HCT116 (cell line): ENCODE measurements at regions not wholly inside any gene's neighbourhood (a gene's known extent, or its start where the extent isn't known, plus 50 kb on each side); places are given as distances from the start of the nearest gene placed in this dataset.

Source experiments
- ATAC-seq: fragments of 200-7000 bp; cut with Tn5 transposase; 2 replicates; pipeline ENCODE4 v1.9.1; 2020; ENCODE audit warnings: mild to moderate bottlenecking, moderate library complexity
- BruUV-seq: library from RNA; stranded (reverse); fragments of 400-500 nt; replicated peaks from 2 replicates; lab custom pipeline; 2021; lab: Mats Ljungman, UMichigan
- CTCF ChIA-PET: fragments of 300-600 bp; sonication (Branson Sonifier 250); formaldehyde crosslinking; loops from one replicate; lab custom pipeline; 2021; ENCODE audit warnings: antibody characterized with exemption; lab: Charles Lee
- POLR2A ChIA-PET: fragments of 300-600, 350-600 bp; sonication (Branson Sonifier 250); formaldehyde crosslinking; loops from one replicate; lab custom pipeline; 2021; ENCODE audit warnings: antibody characterized with exemption; lab: Charles Lee
- RAD21 ChIA-PET, 2 experiments: fragments of 300-600 bp; sonication (Branson Sonifier 250); formaldehyde crosslinking; loops; one replicate each; lab custom pipeline; 2023; ENCODE audit warnings: low total read pairs in 2 of 2; ENCODE audit not compliant: uncharacterized antibody in 2 of 2, unreplicated experiment in 2 of 2, low non-redundant PET in 1 of 2; lab: Charles Lee
- DNase-seq: peaks from one replicate; pipeline ENCODE4 v3.0.0-alpha.2; 2010; ENCODE audit warnings: low read depth, low spot score
- H2AFZ ChIP-seq: fragments of 200-600 bp; shearing (Covaris generic), sonication (generic); 2 replicates; pipeline ENCODE4 v1.6.1; 2017; ENCODE audit warnings: low read depth, mixed run types, mixed read lengths, antibody characterized with exemption, low read length; ENCODE audit not compliant: poor library complexity, severe bottlenecking
- H3K27ac ChIP-seq: 2 replicates; pipeline ENCODE4 v1.5.1; 2012; ENCODE audit warnings: low read depth, low read length
- H3K27me3 ChIP-seq: fragments of 200-600 bp; sonication (generic); 2 replicates; pipeline ENCODE4 v1.6.1; 2016; ENCODE audit warnings: mixed run types, low read length, mixed read lengths; ENCODE audit not compliant: insufficient read depth
- H3K36me3 ChIP-seq, 2 experiments: fragments of 200-500 bp in 1 of 2; fragments of 200-600 bp in 1 of 2; sonication (Bioruptor generic) in 1 of 2; sonication (generic) in 1 of 2; 2 replicates each; pipeline versions ENCODE4 v1.5.1 to v1.6.1; 2014 to 2016; ENCODE audit warnings: low read length in 2 of 2, inconsistent platforms in 1 of 2, mixed read lengths in 1 of 2, mixed run types in 1 of 2; ENCODE audit not compliant: insufficient read depth in 2 of 2, control insufficient read depth in 1 of 2
- H3K4me1 ChIP-seq, 2 experiments: fragments of 200-600 bp in 1 of 2; sonication (generic) in 1 of 2; 2 replicates each; pipeline versions ENCODE4 v1.5.1 to v1.6.1; 2012 to 2017; ENCODE audit warnings: low read length in 2 of 2, inconsistent platforms in 1 of 2, mild to moderate bottlenecking in 1 of 2, mixed read lengths in 1 of 2, mixed run types in 1 of 2, moderate library complexity in 1 of 2; ENCODE audit not compliant: insufficient read depth in 2 of 2, control insufficient read depth in 1 of 2
- H3K4me2 ChIP-seq: fragments of 200-600 bp; sonication (generic); 2 replicates; pipeline ENCODE4 v1.6.1; 2017; ENCODE audit warnings: mixed run types, low read length, mixed read lengths
- H3K4me3 ChIP-seq, 2 experiments: fragments of 200-600 bp in 1 of 2; sonication (generic) in 1 of 2; replicated peaks in 1 of 2; 2 replicates each; pipeline ENCODE4 v1.5.1; 2011 to 2016; ENCODE audit warnings: low read length in 2 of 2, control low read depth in 1 of 2, low read depth in 1 of 2, mild to moderate bottlenecking in 1 of 2, mixed read lengths in 1 of 2, mixed run types in 1 of 2
- H3K79me2 ChIP-seq: fragments of 200-600 bp; sonication (generic); 2 replicates; pipeline ENCODE4 v1.6.1; 2017; ENCODE audit warnings: mild to moderate bottlenecking, mixed run types, low read length, moderate library complexity, mixed read lengths; ENCODE audit not compliant: insufficient read depth
- H3K9ac ChIP-seq: fragments of 200-600 bp; sonication (generic); 2 replicates; pipeline ENCODE4 v1.6.1; 2016; ENCODE audit warnings: low read length, mixed read lengths
- H3K9me2 ChIP-seq: fragments of 200-600 bp; sonication (generic), shearing (Covaris generic); 2 replicates; pipeline ENCODE4 v1.6.1; 2017; ENCODE audit warnings: mixed run types, mild to moderate bottlenecking, moderate library complexity; ENCODE audit not compliant: insufficient read depth
- H3K9me3 ChIP-seq, 2 experiments: fragments of 200-500 bp in 1 of 2; fragments of 200-600 bp in 1 of 2; sonication (Bioruptor generic) in 1 of 2; sonication (generic) in 1 of 2; 2 replicates each; pipeline ENCODE4 v1.6.1; 2014 to 2017; ENCODE audit warnings: low read length in 2 of 2, mixed read lengths in 2 of 2, inconsistent platforms in 1 of 2, low read depth in 1 of 2, mild to moderate bottlenecking in 1 of 2, mixed run types in 1 of 2, moderate library complexity in 1 of 2; ENCODE audit not compliant: control insufficient read depth in 1 of 2, insufficient read depth in 1 of 2
- H4K20me1 ChIP-seq: fragments of 200-600 bp; sonication (generic), shearing (Covaris generic); 2 replicates; pipeline ENCODE4 v1.6.1; 2017; ENCODE audit warnings: mixed run types, mild to moderate bottlenecking, moderate library complexity; ENCODE audit not compliant: insufficient read depth
- CBX3 ChIP-seq: IDR thresholded peaks from 2 replicates; pipeline ENCODE4 v1.6.1; 2012; ENCODE audit warnings: low read depth
- CEBPB ChIP-seq: IDR thresholded peaks from 2 replicates; pipeline ENCODE4 v1.6.1; 2012; ENCODE audit warnings: low read depth
- EGR1 ChIP-seq: IDR thresholded peaks from 2 replicates; pipeline ENCODE4 v1.6.1; 2012; ENCODE audit warnings: low read depth
- ELF1 ChIP-seq: IDR thresholded peaks from 2 replicates; pipeline ENCODE4 v1.6.1; 2012; ENCODE audit warnings: low read depth, borderline replicate concordance
- EZH2 ChIP-seq: fragments of 200-600 bp; sonication (generic); IDR thresholded peaks from 2 replicates; pipeline ENCODE4 v1.6.1; 2017; ENCODE audit warnings: antibody characterized with exemption, mixed run types
- EZH2phosphoT487 ChIP-seq: fragments of 200-600 bp; IDR thresholded peaks from 2 replicates; pipeline ENCODE4 v1.6.1; 2018; ENCODE audit warnings: antibody characterized with exemption, borderline replicate concordance
- JUND ChIP-seq: IDR thresholded peaks from 2 replicates; pipeline ENCODE4 v1.6.1; 2012
- POLR2A ChIP-seq: IDR thresholded peaks from 2 replicates; pipeline ENCODE4 v1.7.0; 2011; ENCODE audit warnings: borderline replicate concordance; ENCODE audit not compliant: insufficient read depth, insufficient read length; ENCODE audit errors: extremely low read depth
- POLR2AphosphoS5 ChIP-seq: IDR thresholded peaks from 2 replicates; pipeline ENCODE4 v1.6.1; 2011; ENCODE audit warnings: mild to moderate bottlenecking, low read depth, low read length, moderate library complexity
- RAD21 ChIP-seq: IDR thresholded peaks from 2 replicates; pipeline ENCODE4 v1.6.1; 2012; ENCODE audit warnings: low read depth, mild to moderate bottlenecking
- SIN3A ChIP-seq: IDR thresholded peaks from 2 replicates; pipeline ENCODE4 v1.6.1; 2012; ENCODE audit warnings: low read depth
- SP1 ChIP-seq: IDR thresholded peaks from 2 replicates; pipeline ENCODE4 v1.6.1; 2012; ENCODE audit warnings: low read depth
- SRF ChIP-seq: IDR thresholded peaks from 2 replicates; pipeline ENCODE4 v1.6.1; 2012; ENCODE audit warnings: low read depth
- YY1 ChIP-seq: IDR thresholded peaks from 2 replicates; pipeline ENCODE4 v1.6.1; 2011; ENCODE audit warnings: low read length, low read depth, moderate library complexity, mild to moderate bottlenecking; ENCODE audit not compliant: insufficient replicate concordance; ENCODE audit errors: extremely low read depth
- ZFX ChIP-seq: fragments of 450-650 bp; IDR thresholded peaks from 2 replicates; pipeline ENCODE4 v1.6.1; 2017
- intact Hi-C: fragments of 100-400 bp; cut with micrococcal nuclease; formaldehyde crosslinking; loops from 2 replicates; pipeline ENCODE4 v1.10.0; 2022
- TF ChIP-seq, protein P1 (sequence below): IDR thresholded peaks from 2 replicates; pipeline ENCODE4 v1.6.1; 2012
- TF ChIP-seq, protein P2 (sequence below): IDR thresholded peaks from 2 replicates; pipeline ENCODE4 v1.6.1; 2011; ENCODE audit warnings: mild to moderate bottlenecking, low read length, moderate library complexity; ENCODE audit not compliant: insufficient replicate concordance; ENCODE audit errors: extremely low read depth
- TF ChIP-seq, protein P3 (sequence below), 3 experiments: fragments of 200-600 bp in 1 of 3; sonication (generic) in 1 of 3; IDR thresholded peaks in 2 of 3; conservative IDR thresholded peaks in 1 of 3; 2 replicates each; pipeline ENCODE4 v1.5.1; 2012 to 2017; ENCODE audit warnings: low read depth in 2 of 3, low read length in 2 of 3, antibody characterized with exemption in 1 of 3, borderline replicate concordance in 1 of 3, control low read depth in 1 of 3, mild to moderate bottlenecking in 1 of 3, mixed read lengths in 1 of 3, mixed run types in 1 of 3, moderate library complexity in 1 of 3; ENCODE audit not compliant: insufficient read depth in 1 of 3

DNA sequence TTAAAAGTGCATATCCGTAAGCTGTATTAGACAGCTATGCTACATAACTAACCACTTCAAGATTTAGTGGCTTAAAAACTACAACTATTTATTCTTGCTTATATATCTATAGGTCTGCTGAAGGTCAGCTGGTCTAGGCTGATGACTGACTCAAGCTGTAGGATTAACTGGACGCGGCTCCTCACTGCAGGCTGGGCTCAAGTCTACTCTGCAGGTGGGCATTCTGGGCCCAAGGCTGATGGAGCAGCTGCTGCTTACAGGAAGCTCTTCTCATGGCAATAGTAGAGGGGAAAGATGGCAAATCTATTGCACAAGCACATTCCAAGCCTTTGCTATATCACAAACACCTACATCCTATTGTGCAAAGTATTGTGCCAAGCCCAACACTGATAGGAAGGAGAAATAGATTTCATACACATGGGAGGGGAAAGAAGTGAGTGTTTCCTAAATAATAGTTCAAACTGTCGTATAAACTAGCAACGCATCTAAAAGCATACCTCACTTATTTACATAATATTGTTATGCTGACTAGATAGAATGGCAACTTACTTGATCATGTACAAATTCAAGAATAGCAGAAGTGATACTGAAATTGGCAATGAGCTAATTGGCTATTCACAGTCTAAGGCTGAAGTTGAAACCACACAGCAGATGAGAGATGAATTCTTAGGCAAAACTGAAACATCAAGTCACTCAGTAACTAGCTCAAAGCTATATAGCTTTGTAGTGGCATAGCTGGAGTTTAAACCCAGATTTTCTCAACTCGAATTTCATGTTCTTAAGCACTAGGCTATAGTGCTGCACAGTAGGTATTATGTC, 263.8 kb downstream of the NKX6-1 start (continued):
- TF ChIP-seq, protein P1, sequence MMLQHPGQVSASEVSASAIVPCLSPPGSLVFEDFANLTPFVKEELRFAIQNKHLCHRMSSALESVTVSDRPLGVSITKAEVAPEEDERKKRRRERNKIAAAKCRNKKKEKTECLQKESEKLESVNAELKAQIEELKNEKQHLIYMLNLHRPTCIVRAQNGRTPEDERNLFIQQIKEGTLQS, result no peak
- no peak for TF ChIP-seq SP1
- no peak for TF ChIP-seq ZFX
- TF ChIP-seq EGR1, result no peak
- TF ChIP-seq EZH2phosphoT487, result no peak
- TF ChIP-seq SIN3A, result no peak
- TF ChIP-seq CEBPB, result no peak
- TF ChIP-seq, all 23 proteins: peak for 0

DNA sequence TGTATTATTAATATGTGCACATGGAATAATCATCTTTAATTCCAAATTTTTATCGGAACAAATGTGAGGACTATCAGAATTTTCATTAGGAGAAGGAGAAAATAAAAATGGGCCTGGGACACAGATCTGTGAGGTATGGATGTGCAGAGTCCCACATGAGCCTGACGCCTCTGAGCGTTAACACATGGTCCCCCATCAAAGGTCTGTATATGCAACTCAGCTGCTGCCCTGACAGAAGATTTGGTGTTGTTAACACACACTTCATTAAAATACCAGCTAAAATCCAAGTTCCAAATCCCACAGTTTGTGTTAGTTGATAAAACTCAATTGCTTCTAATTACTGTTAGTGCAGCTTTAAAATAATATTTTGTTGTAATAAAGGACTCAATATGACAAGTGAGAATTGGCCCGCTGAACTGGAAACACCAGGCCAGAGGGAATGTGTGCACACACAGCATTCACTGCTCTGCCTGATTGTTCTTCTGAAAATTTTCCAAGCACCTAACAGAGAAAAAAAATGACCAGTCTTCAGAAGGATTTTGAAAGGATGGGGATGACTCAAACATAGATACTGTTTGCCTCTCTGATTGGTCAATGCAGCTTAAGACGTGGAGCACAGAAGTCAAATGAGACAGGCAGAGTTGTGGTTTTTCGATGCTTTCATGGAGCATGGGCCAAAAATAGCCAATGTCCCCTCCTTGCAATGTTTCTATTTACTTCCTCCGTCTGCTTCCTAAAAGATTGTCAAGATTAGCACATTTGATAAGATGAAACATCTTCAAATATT, 266.6 kb downstream of the NKX6-1 start:
- Histone ChIP-seq H3K27me3 (no peaks in the 10 kb centered on the region), H2AFZ (no peak overlapping the region), H4K20me1 (no peaks in the 10 kb centered on the region), H3K9me2 (no peaks in the 10 kb centered on the region), H3K9ac (no peak overlapping the region), H3K4me3 (no peak overlapping the region), H3K4me1 (no peaks in the 10 kb centered on the region), H3K79me2 (no peaks in the 10 kb centered on the region), H3K9me3 (no peaks in the 10 kb centered on the region), H3K4me2 (no peak overlapping the region), H3K27ac (no peak overlapping the region), H3K36me3 (no peaks in the 10 kb centered on the region)
- BruUV-seq, result no TSS peak
- intact Hi-C loops, result no loop called here
- TF ChIP-seq JUND (no peak), SIN3A (no peak), CEBPB (no peak), SP1 (no peak), CBX3 (no peak), YY1 (no peak), EZH2phosphoT487 (no peak), POLR2AphosphoS5 (no peak), EZH2 (no peak), ELF1 (no peak), EGR1 (no peak), RAD21 (no peak), ZFX (no peak), SRF (no peak), POLR2A (no peak)
- TF ChIP-seq, protein P2, sequence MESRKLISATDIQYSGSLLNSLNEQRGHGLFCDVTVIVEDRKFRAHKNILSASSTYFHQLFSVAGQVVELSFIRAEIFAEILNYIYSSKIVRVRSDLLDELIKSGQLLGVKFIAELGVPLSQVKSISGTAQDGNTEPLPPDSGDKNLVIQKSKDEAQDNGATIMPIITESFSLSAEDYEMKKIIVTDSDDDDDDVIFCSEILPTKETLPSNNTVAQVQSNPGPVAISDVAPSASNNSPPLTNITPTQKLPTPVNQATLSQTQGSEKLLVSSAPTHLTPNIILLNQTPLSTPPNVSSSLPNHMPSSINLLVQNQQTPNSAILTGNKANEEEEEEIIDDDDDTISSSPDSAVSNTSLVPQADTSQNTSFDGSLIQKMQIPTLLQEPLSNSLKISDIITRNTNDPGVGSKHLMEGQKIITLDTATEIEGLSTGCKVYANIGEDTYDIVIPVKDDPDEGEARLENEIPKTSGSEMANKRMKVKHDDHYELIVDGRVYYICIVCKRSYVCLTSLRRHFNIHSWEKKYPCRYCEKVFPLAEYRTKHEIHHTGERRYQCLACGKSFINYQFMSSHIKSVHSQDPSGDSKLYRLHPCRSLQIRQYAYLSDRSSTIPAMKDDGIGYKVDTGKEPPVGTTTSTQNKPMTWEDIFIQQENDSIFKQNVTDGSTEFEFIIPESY, result no peak
- TF ChIP-seq, protein P3, sequence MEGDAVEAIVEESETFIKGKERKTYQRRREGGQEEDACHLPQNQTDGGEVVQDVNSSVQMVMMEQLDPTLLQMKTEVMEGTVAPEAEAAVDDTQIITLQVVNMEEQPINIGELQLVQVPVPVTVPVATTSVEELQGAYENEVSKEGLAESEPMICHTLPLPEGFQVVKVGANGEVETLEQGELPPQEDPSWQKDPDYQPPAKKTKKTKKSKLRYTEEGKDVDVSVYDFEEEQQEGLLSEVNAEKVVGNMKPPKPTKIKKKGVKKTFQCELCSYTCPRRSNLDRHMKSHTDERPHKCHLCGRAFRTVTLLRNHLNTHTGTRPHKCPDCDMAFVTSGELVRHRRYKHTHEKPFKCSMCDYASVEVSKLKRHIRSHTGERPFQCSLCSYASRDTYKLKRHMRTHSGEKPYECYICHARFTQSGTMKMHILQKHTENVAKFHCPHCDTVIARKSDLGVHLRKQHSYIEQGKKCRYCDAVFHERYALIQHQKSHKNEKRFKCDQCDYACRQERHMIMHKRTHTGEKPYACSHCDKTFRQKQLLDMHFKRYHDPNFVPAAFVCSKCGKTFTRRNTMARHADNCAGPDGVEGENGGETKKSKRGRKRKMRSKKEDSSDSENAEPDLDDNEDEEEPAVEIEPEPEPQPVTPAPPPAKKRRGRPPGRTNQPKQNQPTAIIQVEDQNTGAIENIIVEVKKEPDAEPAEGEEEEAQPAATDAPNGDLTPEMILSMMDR (IDR thresholded peaks at IDR 0.05 in 2 of 3, conservative IDR thresholded peaks at IDR 0.05 in 1 of 3; ENCODE audit: borderline replicate concordance in 1 of 3, insufficient read depth in 1 of 3, low read depth in 2 of 3, low read length in 2 of 3), result no peak
- TF ChIP-seq, protein P1, result no peak
- DNase-seq, result no peak
- ChIA-PET POLR2A (no interaction called here), RAD21 (no interaction called here), CTCF (no interaction called here)
- ATAC-seq, result no peak
